ENCODE measurements at regions not wholly inside any gene's neighbourhood (a gene's known extent, or its start where the extent isn't known, plus 50 kb on each side); places are given as distances from the start of the nearest gene placed in this dataset.

GRCh38 chr2:237179161-237179560 is 93.5 kb downstream of the COPS8 start:
- H2AFZ ChIP-seq (ENCODE audit: low read depth, low read length): no peak overlapping the region
- H3K9ac ChIP-seq (ENCODE audit: insufficient read depth in 1 of 2, low read depth in 2 of 2, low read length in 2 of 2): no peak overlapping the region
- H3K27me3 ChIP-seq (ENCODE audit: control insufficient read depth in 2 of 2, insufficient read depth in 2 of 2, low read length in 2 of 2): peaks cover 0 to 25% of the 10 kb centered on the region in 2 experiments; a peak in 3 of 5 replicates
- TF ChIP-seq ELF2 (CRISPR knock-in tag; IDR thresholded peaks at IDR 0.05) (no peak), ZNF79 (CRISPR knock-in tag; IDR thresholded peaks at IDR 0.05; ENCODE audit: low read depth) (no peak), ZNF589 (CRISPR knock-in tag; IDR thresholded peaks at IDR 0.05; ENCODE audit: low read depth) (no peak), PHF8 (IDR thresholded peaks at IDR 0.05; ENCODE audit: borderline replicate concordance, low read length) (no peak), SMAD4 (CRISPR knock-in tag; conservative IDR thresholded peaks at IDR 0.05) (no peak), NR3C1 (CRISPR knock-in tag; IDR thresholded peaks at IDR 0.05) (no peak), ZNF551 (CRISPR knock-in tag; IDR thresholded peaks at IDR 0.05) (no peak), HNRNPUL1 (IDR thresholded peaks at IDR 0.05; ENCODE audit: low read length) (no peak), ZNF253 (CRISPR knock-in tag; conservative IDR thresholded peaks at IDR 0.05) (no peak), C11orf30 (IDR thresholded peaks at IDR 0.05; ENCODE audit: low read depth) (no peak)
- TF ChIP-seq, protein P1, sequence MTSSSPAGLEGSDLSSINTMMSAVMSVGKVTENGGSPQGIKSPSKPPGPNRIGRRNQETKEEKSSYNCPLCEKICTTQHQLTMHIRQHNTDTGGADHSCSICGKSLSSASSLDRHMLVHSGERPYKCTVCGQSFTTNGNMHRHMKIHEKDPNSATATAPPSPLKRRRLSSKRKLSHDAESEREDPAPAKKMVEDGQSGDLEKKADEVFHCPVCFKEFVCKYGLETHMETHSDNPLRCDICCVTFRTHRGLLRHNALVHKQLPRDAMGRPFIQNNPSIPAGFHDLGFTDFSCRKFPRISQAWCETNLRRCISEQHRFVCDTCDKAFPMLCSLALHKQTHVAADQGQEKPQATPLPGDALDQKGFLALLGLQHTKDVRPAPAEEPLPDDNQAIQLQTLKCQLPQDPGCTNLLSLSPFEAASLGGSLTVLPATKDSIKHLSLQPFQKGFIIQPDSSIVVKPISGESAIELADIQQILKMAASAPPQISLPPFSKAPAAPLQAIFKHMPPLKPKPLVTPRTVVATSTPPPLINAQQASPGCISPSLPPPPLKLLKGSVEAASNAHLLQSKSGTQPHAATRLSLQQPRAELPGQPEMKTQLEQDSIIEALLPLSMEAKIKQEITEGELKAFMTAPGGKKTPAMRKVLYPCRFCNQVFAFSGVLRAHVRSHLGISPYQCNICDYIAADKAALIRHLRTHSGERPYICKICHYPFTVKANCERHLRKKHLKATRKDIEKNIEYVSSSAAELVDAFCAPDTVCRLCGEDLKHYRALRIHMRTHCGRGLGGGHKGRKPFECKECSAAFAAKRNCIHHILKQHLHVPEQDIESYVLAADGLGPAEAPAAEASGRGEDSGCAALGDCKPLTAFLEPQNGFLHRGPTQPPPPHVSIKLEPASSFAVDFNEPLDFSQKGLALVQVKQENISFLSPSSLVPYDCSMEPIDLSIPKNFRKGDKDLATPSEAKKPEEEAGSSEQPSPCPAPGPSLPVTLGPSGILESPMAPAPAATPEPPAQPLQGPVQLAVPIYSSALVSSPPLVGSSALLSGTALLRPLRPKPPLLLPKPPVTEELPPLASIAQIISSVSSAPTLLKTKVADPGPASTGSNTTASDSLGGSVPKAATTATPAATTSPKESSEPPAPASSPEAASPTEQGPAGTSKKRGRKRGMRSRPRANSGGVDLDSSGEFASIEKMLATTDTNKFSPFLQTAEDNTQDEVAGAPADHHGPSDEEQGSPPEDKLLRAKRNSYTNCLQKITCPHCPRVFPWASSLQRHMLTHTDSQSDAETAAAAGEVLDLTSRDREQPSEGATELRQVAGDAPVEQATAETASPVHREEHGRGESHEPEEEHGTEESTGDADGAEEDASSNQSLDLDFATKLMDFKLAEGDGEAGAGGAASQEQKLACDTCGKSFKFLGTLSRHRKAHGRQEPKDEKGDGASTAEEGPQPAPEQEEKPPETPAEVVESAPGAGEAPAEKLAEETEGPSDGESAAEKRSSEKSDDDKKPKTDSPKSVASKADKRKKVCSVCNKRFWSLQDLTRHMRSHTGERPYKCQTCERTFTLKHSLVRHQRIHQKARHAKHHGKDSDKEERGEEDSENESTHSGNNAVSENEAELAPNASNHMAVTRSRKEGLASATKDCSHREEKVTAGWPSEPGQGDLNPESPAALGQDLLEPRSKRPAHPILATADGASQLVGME (CRISPR knock-in tag; IDR thresholded peaks at IDR 0.05): no peak
- TF ChIP-seq, protein P2, sequence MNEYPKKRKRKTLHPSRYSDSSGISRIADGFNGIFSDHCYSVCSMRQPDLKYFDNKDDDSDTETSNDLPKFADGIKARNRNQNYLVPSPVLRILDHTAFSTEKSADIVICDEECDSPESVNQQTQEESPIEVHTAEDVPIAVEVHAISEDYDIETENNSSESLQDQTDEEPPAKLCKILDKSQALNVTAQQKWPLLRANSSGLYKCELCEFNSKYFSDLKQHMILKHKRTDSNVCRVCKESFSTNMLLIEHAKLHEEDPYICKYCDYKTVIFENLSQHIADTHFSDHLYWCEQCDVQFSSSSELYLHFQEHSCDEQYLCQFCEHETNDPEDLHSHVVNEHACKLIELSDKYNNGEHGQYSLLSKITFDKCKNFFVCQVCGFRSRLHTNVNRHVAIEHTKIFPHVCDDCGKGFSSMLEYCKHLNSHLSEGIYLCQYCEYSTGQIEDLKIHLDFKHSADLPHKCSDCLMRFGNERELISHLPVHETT (CRISPR knock-in tag; conservative IDR thresholded peaks at IDR 0.05 in 1 of 2, IDR thresholded peaks at IDR 0.05 in 1 of 2): no peak
- H4K20me1 ChIP-seq (replicated peaks; ENCODE audit: control insufficient read depth, insufficient read depth, low read length): no peaks in the 10 kb centered on the region; the same call in 1 of the 2 replicates
- H3K9me1 ChIP-seq (ENCODE audit: control insufficient read depth, insufficient read depth, low read length): no peaks in the 10 kb centered on the region
- ChIA-PET CTCF (ENCODE audit: low intra/inter-chr PET ratio) (no interaction called here), POLR2A (no interaction called here)
- no TSS peak for BruUV-seq (replicated peaks)
- DNase-seq (ENCODE audit: extremely low read depth in 1 of 4, low spot score in 3 of 4): no peak
- H3K79me2 ChIP-seq (ENCODE audit: control insufficient read depth, insufficient read depth, low read length): no peaks in the 10 kb centered on the region
- no peaks in the 10 kb centered on the region for H3K36me3 ChIP-seq (ENCODE audit: control insufficient read depth, insufficient read depth, low read length)
- WGBS (ENCODE audit: insufficient coverage, low coverage, missing lambda C conversion rate): 2% methylated on average over 5 of the region's 5 CpGs
- H3K9me3 ChIP-seq (replicated peaks; ENCODE audit: control insufficient read depth, insufficient read depth, low read depth, low read length): no peaks in the 10 kb centered on the region
- in situ Hi-C loops (cut with MboI): no loop called here
- ATAC-seq: no peak
- H3K27ac ChIP-seq (ENCODE audit: extremely low read depth, low read depth, low read length): no peak overlapping the region
- intact Hi-C loops (cut with micrococcal nuclease): no loop called here
- no peak overlapping the region for H3K4me2 ChIP-seq (ENCODE audit: insufficient read depth, low read length)
- H3K4me3 ChIP-seq: no peak overlapping the region
- no peak for FAIRE-seq
- no peaks in the 10 kb centered on the region for H3K4me1 ChIP-seq (replicated peaks in 1 of 2; ENCODE audit: control insufficient read depth in 2 of 2, insufficient read depth in 2 of 2, low read length in 2 of 2)
